Activated T-cell treated with anti-CD3 and anti-CD28 coated beads, Interleukin-2, amount 50 U/mL, for 1 hour (primary cell): ENCODE measurements at regions not wholly inside any gene's neighbourhood (a gene's known extent, or its start where the extent isn't known, plus 50 kb on each side); places are given as distances from the start of the nearest gene placed in this dataset.
"Not testable (repeated sequence)": the region's sequence is repeated elsewhere in the genome, so short reads cannot be mapped to it uniquely, and the experiment has no call there.

Experiments used
- DNase-seq: peaks from one replicate; pipeline ENCODE4 v3.0.0-alpha.2; 2020

DNA sequence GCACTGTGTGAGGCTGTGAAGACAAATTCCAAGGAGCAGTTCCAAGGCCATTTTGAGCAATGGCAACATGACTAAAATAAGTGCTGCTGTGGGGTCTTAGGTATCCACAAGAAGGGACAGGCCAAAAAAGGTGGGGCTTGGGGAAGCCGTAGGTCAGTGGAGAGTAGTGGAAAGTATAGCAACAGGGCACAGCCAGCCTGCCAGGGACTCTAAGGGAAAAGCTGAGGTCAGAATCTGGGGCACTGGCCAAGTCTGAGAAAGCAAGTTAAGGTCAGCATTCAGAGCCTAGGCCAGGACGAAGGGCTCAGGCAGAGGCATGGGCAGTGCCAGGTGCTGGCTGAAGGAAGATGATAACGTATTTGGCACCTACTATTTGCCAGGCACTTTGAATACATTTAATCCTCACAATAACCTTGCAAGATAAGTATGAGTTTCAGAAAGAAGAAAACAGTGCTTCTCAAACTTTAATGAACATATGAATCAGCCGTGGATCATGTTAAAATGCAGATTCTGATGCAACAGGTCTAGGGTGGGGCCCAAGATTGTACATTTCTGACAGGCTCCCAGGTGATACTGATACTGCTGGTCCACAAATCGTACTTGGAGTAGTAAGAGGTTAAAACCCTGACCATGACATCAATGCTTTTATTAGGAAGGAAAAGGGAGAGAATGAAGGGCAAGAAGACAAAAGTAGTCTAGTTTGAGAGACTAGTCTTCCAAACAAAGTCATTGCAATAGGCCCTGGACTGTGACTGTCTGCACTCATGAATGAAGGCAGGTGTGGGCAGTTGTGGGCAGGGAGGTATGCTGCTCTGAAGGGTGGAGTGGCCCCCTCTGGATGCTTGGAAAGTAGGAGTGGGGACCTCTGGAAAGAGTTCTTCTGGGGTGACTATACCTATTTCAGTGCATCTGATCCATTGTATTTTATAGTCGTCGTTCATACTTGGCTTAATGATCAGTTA is 106.3 kb upstream of the ANKRD28 start:
- no peak for DNase-seq

- no peak for DNase-seq
These were observed 107.3 kb upstream of the ANKRD28 start for GRCh38 chr3:15905041-15905440.

DNA sequence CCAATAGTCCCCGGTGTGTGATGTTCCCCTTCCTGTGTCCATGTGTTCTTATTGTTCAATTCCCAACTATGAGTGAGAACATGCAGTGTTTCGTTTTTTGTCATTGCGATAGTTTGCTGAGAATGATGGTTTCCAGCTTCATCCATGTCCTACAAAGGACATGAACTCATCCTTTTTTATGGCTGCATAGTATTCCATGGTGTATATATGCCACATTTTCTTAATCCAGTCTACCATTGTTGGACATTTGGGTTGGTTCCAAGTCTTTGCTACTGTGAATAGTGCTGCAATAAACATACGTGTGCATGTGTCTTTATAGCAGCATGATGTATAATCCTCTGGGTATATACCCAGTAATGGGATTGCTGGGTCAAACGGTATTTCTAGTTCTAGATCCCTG is 109.6 kb upstream of the ANKRD28 start:
- DNase-seq: not testable (repeated sequence)

- no peak for DNase-seq
These were observed 121.2 kb upstream of the ANKRD28 start for GRCh38 chr3:15918988-15919387.

GRCh38 chr3:15919971-15920370 is 122.2 kb upstream of the ANKRD28 start:
- DNase-seq: no peak

DNA sequence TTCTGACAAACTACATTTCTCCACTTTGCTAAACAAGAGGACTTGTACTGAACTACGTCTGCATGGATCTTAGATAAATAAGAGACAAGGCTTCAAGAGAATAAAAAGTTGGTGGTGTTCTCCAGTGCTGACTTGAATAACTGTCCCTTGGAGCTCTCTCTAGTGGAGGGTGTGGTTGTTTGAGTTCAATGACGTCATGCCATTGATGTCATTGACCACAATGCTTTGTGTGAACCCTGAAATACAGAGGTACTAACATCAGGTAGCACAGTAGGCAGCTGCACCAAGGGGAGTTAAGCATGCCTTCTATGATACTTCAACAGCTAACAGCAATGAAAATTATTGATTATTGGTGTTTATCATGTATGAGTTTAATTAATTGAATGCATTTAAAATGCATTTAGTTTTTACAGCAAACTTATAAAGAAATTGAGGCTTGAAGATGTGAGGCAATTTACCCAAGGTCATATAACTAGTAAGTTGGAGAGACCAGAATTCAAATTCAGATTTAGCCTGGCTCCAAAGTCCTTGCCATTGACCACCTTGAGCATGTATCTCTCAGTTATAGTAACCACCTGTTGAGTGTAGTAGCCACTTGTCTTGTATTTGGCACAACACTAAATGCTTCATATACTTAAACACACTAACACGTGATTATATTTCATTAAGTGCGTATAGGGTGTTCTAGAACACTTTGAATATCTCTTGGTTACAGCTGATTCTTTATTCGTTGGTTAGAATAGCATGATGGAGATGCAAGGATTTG is 126.0 kb upstream of the ANKRD28 start:
- DNase-seq: no peak

GRCh38 chr3:15924914-15925313 is 127.1 kb upstream of the ANKRD28 start:
- DNase-seq: no peak

GRCh38 chr3:15926871-15927270 is 129.1 kb upstream of the ANKRD28 start:
- no peak for DNase-seq

GRCh38 chr3:15927969-15928368 is 130.2 kb upstream of the ANKRD28 start:
- DNase-seq: no peak

GRCh38 chr3:15929944-15930571 is 132.3 kb upstream of the ANKRD28 start:
- no peak for DNase-seq

- no peak for DNase-seq
These were observed 134.8 kb upstream of the ANKRD28 start for GRCh38 chr3:15932348-15933300.

GRCh38 chr3:15933439-15934139 is 135.8 kb upstream of the ANKRD28 start:
- no peak for DNase-seq

DNA sequence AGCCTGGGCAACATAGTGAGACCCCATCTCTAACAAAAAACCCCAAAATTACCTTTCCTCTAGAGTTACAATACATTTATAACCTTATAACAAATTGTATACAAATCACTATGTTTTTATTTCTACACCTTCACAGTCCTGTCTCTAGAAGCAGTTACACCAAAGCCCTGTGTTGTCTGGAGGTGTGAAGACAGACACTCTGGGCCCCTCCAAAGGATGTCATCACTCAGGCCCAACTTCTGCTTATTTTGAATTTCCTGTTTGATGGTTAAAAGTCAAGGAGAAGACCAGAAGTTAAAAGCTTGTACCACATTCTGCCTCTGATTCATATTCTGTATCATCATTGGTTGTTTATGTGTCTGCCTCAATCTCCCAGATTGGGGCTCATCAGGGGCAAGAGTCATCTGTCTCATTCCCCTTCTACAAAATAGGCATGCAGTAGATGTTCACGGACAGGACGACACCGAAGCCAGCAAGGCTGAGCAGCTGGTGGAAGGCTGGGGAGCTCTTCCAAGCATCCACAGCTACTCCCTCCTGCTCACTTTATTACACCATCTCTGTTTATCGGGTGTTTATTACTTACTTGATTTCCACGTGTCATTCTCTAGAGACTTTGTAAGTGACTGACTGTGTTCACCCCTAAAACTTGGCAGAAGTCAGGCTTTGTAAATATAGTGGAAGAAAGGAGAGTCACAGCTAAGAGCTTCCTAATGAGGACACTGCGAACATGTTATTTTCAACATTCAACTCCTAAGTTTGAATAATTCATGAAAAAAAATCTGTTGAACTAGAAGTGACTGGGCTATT is 136.8 kb upstream of the ANKRD28 start:
- no peak for DNase-seq

DNA sequence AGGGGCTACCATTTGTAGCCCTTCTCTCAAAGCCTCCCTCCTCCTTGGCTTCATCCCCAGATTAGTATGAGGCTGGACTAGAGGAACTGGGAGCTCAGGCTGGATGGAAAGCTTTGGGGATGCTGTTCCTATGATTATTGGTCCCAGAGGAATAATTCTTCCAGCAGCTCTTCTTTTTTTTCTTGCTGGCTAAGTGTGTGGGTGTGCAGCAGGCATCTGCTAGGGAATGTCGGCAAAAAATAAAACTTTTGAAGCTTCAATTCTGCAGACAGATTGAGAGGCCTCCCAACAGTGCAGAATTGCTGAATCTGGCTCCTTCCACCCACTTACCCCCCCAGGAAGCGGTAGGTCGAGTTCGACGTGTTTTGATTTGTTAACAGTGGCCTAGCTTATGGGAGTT is 138.5 kb upstream of the ANKRD28 start:
- no peak for DNase-seq

GRCh38 chr3:15940641-15941040 is 142.9 kb upstream of the ANKRD28 start:
- DNase-seq: no peak

- not testable (repeated sequence) for DNase-seq
These were observed 143.7 kb upstream of the ANKRD28 start for GRCh38 chr3:15941457-15941856.

DNA sequence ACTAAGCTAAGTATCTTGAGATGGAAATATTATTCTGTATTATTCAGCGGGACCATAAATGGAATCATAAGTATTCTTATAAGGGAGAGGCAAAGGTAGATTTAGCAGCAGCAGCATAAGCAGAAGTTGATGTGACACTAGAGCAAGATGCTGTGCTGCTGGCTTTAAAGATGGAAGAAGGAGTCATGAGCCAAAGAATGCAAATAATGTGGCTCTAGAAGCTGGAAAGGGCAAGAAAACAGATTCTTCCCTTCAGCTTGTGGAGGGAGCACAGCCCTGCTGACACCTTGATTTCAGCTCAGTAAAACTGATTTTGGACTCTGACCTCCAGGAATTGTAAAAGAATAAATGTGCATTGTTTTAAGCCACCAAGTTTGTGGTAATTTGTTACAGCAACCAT is 144.2 kb upstream of the ANKRD28 start:
- DNase-seq: no peak

GRCh38 chr3:15942462-15942861 is 144.7 kb upstream of the ANKRD28 start:
- DNase-seq: no peak

- no peak for DNase-seq
These were observed 145.2 kb upstream of the ANKRD28 start for GRCh38 chr3:15942936-15943335.

- DNase-seq: no peak
These were observed 150.6 kb upstream of the ANKRD28 start for GRCh38 chr3:15948388-15948787.
